Activated T-cell treated with anti-CD3 and anti-CD28 coated beads, Interleukin-2, amount 50 U/mL, for 72 hours (primary cell): ENCODE measurements at regions not wholly inside any gene's neighbourhood (a gene's known extent, or its start where the extent isn't known, plus 50 kb on each side); places are given as distances from the start of the nearest gene placed in this dataset.

Experiments used
- ATAC-seq, 2 donors: fragments of 150-1000 bp; cut with Tn5 transposase; replicated peaks in 1 of 2; 2 replicates each; pipeline ENCODE4 v1.10.0; 2021; ENCODE audit warnings: moderate library complexity in 2 of 2, mild to moderate bottlenecking in 1 of 2
- DNase-seq, 2 donors: peaks; one replicate each; pipeline ENCODE4 v3.0.0; 2021 to 2022; ENCODE audit warnings: mixed read lengths in 1 of 2
- H3K27ac Mint-ChIP-seq: one replicate; pipeline ENCODE4 v1.8.0; 2022; ENCODE audit warnings: mild to moderate bottlenecking, moderate library complexity, mixed read lengths
- H3K27me3 Mint-ChIP-seq: one replicate; pipeline ENCODE4 v1.8.0; 2022; ENCODE audit warnings: low read depth, mixed read lengths
- H3K36me3 Mint-ChIP-seq, 2 donors: one replicate each; pipeline ENCODE4 v1.8.0; 2022; ENCODE audit warnings: mixed read lengths in 2 of 2, mild to moderate bottlenecking in 1 of 2; ENCODE audit not compliant: insufficient read depth in 2 of 2
- H3K4me1 Mint-ChIP-seq: one replicate; pipeline ENCODE4 v1.8.0; 2022; ENCODE audit warnings: low read depth, mixed read lengths
- H3K4me3 Mint-ChIP-seq, 2 donors: one replicate each; pipeline ENCODE4 v1.8.0; 2022; ENCODE audit warnings: mild to moderate bottlenecking in 2 of 2, mixed read lengths in 2 of 2, moderate library complexity in 2 of 2
- H3K9me3 Mint-ChIP-seq, 2 donors: one replicate each; pipeline ENCODE4 v1.8.0; 2022; ENCODE audit warnings: mixed read lengths in 2 of 2

DNA sequence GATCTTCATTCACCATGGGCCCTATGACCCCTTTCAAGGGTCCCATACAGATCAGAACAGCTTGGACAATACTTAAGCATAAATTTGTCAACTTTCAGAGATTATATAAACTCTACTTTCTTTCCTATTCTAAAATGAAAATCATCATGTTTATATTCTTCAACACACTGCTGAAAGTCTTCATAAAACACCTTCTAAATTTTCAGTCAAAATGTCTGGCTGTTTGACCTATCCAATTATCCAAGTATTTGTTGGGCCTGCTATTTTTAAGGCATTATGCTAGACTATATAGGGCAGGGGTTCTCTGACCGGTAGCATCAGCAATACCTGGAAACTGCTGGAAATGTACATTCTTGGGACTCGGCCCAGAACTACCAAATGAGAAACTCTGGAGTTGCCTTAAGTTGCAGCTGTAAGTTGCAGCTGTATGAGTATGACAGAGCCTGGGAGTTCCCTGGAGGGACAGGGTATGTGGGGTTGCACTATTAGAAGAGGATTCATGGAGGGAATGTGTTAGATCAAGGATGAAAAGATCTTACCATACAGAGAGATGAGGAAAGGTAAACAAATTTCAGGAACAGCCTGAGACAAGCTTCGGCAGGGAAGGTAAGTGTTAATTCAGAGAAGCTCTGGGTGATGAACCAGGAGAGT is 293.0 kb downstream of the ADGB start:
- H3K27ac Mint-ChIP-seq: no peak overlapping the region
- peaks cover 20% of the 10 kb centered on the region for H3K27me3 Mint-ChIP-seq

GRCh38 chr6:146892283-146892612 is 293.5 kb downstream of the ADGB start:
- peaks cover 25% of the 10 kb centered on the region for H3K27me3 Mint-ChIP-seq
- DNase-seq (no peak), ATAC-seq (no peak)
- H3K4me1 Mint-ChIP-seq: peaks cover 13% of the 10 kb centered on the region
- peaks cover 0 to 2% of the 10 kb centered on the region in 2 donors for H3K36me3 Mint-ChIP-seq
- H3K4me3 Mint-ChIP-seq: no peak overlapping the region
- H3K9me3 Mint-ChIP-seq: peaks cover 0 to 7% of the 10 kb centered on the region in 2 donors
- H3K27ac Mint-ChIP-seq: no peak overlapping the region

More for the DNA sequence above, 293.0 kb downstream of the ADGB start:
- Mint-ChIP-seq H3K4me1 (peaks cover 13% of the 10 kb centered on the region), H3K36me3 (peaks cover 0 to 2% of the 10 kb centered on the region in 2 donors), H3K9me3 (peaks cover 0 to 7% of the 10 kb centered on the region in 2 donors), H3K4me3 (no peak overlapping the region)
- no peak for ATAC-seq
- no peak for DNase-seq

DNA sequence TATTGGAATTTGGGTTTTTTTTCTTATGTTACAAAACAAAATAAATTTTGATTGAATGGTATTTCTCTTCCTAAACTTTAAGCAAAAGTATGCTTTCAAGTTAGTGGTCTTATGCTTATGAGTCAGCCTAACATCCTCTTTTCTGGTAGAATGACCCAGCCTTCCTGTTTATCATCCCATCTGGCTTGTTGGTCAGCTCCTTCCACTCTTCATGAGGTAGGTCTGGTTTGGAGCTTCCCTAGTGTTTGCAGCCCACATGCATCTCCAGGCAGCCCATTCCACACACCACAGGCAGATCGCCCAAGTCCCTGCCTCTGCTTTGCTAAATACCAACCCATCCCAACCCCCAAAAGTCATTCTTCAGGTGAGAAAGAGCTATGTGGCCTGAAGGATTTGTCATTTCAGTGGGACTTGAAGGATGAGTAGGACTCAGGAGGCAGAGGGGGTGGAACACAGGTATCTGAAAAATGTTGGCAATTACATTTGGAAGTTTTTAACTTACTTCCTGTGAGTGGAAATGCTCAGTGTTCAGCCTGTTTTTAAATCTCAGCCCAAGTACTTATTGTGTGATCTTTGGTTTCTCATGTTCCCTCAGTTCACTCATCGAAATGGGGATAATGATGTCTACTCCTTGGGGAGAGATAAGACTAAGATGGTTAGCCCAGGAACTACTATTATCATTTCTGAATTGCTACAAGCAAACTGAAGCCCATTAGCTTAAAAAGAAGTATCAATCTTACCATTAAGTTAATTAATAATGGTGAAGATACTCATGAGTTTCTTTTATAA is 294.0 kb downstream of the ADGB start:
- H3K9me3 Mint-ChIP-seq: peaks cover 0 to 7% of the 10 kb centered on the region in 2 donors
- no peak for DNase-seq
- H3K27ac Mint-ChIP-seq: no peak overlapping the region

DNA sequence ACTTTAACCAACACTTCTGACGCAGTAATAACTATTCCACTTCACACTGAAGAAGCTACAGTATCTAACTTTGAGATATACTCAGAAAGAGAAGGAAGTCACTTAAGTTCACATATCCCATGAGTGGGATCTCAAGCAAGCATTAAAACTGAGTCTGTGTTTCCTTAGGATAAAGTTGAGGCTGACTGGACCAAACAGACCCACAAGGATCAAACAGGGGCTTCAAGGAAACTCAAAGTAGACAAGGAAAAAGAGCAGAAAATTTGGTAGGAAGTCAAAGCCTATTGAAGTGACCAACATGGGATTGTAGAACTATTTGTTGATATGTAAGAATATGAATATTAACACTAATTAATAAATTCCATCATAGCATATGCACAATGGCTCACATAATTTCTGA is 294.9 kb downstream of the ADGB start:
- H3K27ac Mint-ChIP-seq: no peak overlapping the region
- H3K27me3 Mint-ChIP-seq: peaks cover 32% of the 10 kb centered on the region
- H3K9me3 Mint-ChIP-seq: peaks cover 0 to 7% of the 10 kb centered on the region in 2 donors

More for the DNA sequence above, 294.0 kb downstream of the ADGB start:
- Mint-ChIP-seq H3K4me1 (peaks cover 13% of the 10 kb centered on the region), H3K36me3 (peaks cover 0 to 2% of the 10 kb centered on the region in 2 donors), H3K27me3 (peaks cover 28% of the 10 kb centered on the region), H3K4me3 (no peak overlapping the region)
- ATAC-seq: peak in 1 of 2 donors; percentile 30

GRCh38 chr6:146894624-146895023 is 295.9 kb downstream of the ADGB start:
- peaks cover 0 to 2% of the 10 kb centered on the region in 2 donors for H3K36me3 Mint-ChIP-seq
- no peak for DNase-seq
- peaks cover 39% of the 10 kb centered on the region for H3K27me3 Mint-ChIP-seq
- H3K4me1 Mint-ChIP-seq: peaks cover 13% of the 10 kb centered on the region
- no peak for ATAC-seq
- H3K9me3 Mint-ChIP-seq: peaks cover 0 to 7% of the 10 kb centered on the region in 2 donors
- H3K27ac Mint-ChIP-seq: no peak overlapping the region
- no peak overlapping the region for H3K4me3 Mint-ChIP-seq

More for the DNA sequence above, 294.9 kb downstream of the ADGB start:
- ATAC-seq (no peak), DNase-seq (no peak)
- Mint-ChIP-seq H3K4me1 (peaks cover 13% of the 10 kb centered on the region), H3K36me3 (peaks cover 0 to 2% of the 10 kb centered on the region in 2 donors), H3K4me3 (no peak overlapping the region)

GRCh38 chr6:146895101-146895771 is 296.5 kb downstream of the ADGB start:
- Mint-ChIP-seq H3K36me3 (peaks cover 0 to 2% of the 10 kb centered on the region in 2 donors), H3K4me1 (peaks cover 13% of the 10 kb centered on the region), H3K27me3 (peaks cover 39% of the 10 kb centered on the region), H3K9me3 (peaks cover 0 to 7% of the 10 kb centered on the region in 2 donors), H3K4me3 (no peak overlapping the region), H3K27ac (no peak overlapping the region)
- no peak for DNase-seq
- no peak for ATAC-seq

DNA sequence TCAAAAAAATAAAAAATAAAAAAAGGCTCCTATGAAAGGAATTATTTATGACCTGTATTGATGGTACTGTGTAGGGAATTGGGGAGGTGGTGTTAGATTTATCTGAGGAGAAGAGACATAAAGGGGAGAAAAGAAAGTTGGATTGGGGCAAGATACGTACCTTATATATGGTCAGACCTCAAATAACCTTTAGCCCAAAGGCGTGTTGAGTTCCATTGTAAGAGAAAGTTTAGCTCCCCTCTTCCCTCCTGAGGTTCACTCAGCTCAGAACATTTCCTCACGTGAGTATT is 296.9 kb downstream of the ADGB start:
- ATAC-seq (no peak), DNase-seq (no peak)
- Mint-ChIP-seq H3K4me3 (no peak overlapping the region), H3K9me3 (peaks cover 0 to 7% of the 10 kb centered on the region in 2 donors), H3K4me1 (peaks cover 13% of the 10 kb centered on the region), H3K27me3 (peaks cover 39% of the 10 kb centered on the region), H3K36me3 (peaks cover 0 to 2% of the 10 kb centered on the region in 2 donors), H3K27ac (no peak overlapping the region)

DNA sequence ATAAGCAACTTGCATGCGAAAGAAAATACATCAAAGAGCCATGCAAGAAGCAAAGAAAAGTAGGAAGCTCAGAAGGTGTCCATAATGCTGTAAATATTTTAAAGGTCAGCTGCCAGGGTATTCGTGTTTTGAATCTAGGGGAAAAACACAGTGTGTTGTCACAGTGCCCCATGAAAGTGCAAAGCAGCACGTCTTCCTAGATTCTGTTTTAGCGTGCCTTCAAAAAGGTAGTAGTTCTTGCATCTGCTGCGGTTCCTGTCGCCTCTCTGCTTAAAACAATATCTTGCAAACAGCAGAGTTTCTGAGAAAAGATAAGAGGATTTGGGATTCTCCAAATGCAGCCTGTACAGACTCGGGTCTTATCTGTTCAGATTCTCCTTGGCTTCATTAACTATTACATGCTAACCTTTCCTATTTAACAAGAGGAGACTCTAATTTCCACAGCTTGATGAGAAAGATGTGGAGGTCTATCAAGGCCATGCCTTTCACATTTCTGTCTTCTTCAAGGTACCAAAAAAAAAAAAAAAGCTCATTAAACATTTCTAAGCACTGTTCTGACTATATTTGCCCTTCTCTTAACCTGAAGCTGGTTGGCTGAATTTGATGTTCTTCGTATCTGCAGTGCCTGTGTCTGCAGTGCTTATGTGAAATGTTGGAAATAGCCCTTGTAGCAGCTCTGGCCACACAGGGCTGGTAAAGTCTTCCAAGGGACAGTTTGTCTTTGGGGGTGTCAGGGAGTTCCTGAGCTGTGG is 297.5 kb downstream of the ADGB start:
- Mint-ChIP-seq H3K4me3 (no peak overlapping the region), H3K27me3 (peaks cover 39% of the 10 kb centered on the region), H3K9me3 (peaks cover 0 to 7% of the 10 kb centered on the region in 2 donors), H3K4me1 (peaks cover 13% of the 10 kb centered on the region), H3K36me3 (peaks cover 0 to 2% of the 10 kb centered on the region in 2 donors), H3K27ac (no peak overlapping the region)
- no peak for ATAC-seq
- DNase-seq: no peak

GRCh38 chr6:146896960-146897701 is 298.4 kb downstream of the ADGB start:
- peaks cover 0 to 7% of the 10 kb centered on the region in 2 donors for H3K9me3 Mint-ChIP-seq
- peaks cover 8% of the 10 kb centered on the region for H3K4me1 Mint-ChIP-seq
- no peak for DNase-seq
- no peak overlapping the region for H3K27ac Mint-ChIP-seq
- H3K27me3 Mint-ChIP-seq: peaks cover 39% of the 10 kb centered on the region
- no peak for ATAC-seq
- H3K4me3 Mint-ChIP-seq: no peak overlapping the region
- H3K36me3 Mint-ChIP-seq: peaks cover 0 to 2% of the 10 kb centered on the region in 2 donors

DNA sequence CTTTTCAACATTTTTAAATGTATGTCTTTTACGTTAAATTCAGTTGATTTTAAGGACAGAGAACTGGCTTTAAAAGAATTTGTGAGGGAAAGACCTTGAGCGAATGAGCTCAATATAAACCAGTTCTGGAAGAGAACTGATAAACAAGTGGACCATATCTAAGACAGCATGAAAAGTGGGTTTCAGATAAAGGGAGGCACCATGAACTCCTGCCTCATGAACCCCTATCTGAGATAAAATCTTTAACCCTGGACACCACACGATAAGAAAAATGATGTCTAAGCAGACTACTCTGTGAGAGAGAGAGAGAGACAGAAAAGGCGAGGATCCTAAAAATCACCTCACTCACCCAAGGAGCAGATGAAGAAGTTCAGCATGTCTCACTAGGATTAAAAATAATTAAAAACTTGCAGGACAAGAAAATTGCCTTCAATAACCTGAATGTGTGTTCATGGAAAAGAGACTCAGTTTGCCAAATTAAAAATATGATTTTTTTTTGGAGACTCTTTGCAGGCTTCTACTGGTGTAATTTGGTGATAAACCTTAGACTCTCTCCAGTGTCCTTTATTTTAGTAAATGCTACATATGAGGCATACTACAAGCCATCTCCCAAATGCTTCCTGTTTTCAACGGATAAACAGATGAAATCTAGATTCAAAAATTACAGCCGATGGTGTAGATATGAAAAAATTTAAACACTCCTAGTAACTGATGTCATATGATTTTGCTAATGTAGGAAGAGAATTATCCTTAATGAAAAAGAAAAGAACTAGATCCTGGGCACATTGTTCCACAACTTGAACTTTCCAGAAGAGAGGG is 299.5 kb downstream of the ADGB start:
- Mint-ChIP-seq H3K27ac (no peak overlapping the region), H3K9me3 (peaks cover 0 to 7% of the 10 kb centered on the region in 2 donors), H3K36me3 (peaks cover 0 to 2% of the 10 kb centered on the region in 2 donors), H3K4me3 (no peak overlapping the region), H3K27me3 (peaks cover 39% of the 10 kb centered on the region), H3K4me1 (no peaks in the 10 kb centered on the region)
- no peak for ATAC-seq
- no peak for DNase-seq

DNA sequence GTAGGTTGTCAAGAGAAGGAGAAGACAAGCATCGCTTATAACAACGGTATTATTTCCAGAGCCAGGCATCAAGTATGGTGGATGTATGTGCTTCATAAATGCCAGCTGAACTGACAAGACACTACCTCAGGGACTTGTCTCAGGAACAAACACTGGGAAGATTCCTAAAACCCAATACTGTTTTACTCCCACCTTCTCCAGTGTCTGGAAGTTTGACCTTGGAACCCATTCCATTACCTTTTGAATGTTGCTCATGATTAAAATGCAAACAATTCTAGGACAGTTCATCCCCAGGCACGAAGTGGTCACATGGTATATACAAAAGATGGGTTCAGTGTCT is 300.1 kb downstream of the ADGB start:
- Mint-ChIP-seq H3K9me3 (peaks cover 0 to 7% of the 10 kb centered on the region in 2 donors), H3K27ac (no peak overlapping the region), H3K4me1 (no peaks in the 10 kb centered on the region), H3K36me3 (peaks cover 0 to 2% of the 10 kb centered on the region in 2 donors), H3K4me3 (no peak overlapping the region), H3K27me3 (peaks cover 39% of the 10 kb centered on the region)
- ATAC-seq (no peak), DNase-seq (no peak)
